ENCODE measurements at regions not wholly inside any gene's neighbourhood (a gene's known extent, or its start where the extent isn't known, plus 50 kb on each side); places are given as distances from the start of the nearest gene placed in this dataset.

DNA sequence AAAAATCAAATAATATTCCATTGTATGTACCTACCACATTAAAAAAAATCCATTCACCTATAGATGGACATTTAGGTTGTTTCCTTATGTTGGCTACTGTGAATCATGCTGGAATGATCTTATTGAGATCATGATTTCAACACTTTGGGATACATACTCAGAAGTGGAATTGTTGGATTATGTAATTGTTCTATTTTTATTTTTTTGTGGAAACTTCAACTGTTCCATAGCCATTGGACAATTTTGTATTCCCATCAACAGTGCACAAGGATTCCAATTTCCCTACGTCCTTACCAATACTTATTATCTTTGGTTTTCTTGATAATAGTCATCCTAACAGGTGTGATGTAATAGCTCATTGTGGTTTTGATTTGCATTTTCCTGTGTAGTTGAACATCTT is 834.0 kb downstream of the MAFB start:
- no peak overlapping the region for H3K27ac ChIP-seq (ENCODE audit: insufficient read depth, low read length, poor library complexity, severe bottlenecking)
- H3K4me1 Mint-ChIP-seq, result no peaks in the 10 kb centered on the region
- no peaks in the 10 kb centered on the region for H3K4me1 ChIP-seq (ENCODE audit: control insufficient read depth, insufficient read depth, low read length, poor library complexity, severe bottlenecking)
- H3K4me3 Mint-ChIP-seq, result no peak overlapping the region
- DNase-seq (no peak), ATAC-seq (ENCODE audit: low read depth in 2 of 2) (no peak)
- no peaks in the 10 kb centered on the region for H3K27me3 Mint-ChIP-seq
- no peaks in the 10 kb centered on the region for H3K9me3 ChIP-seq (ENCODE audit: control insufficient read depth in 2 of 2, low read length in 2 of 2)
- H3K9me3 Mint-ChIP-seq, result peaks cover 0 to 4% (median 0%) of the 10 kb centered on the region in 7 donors
- H3K27me3 ChIP-seq (ENCODE audit: control insufficient read depth, insufficient read depth, low read length), result no peaks in the 10 kb centered on the region
- H3K4me3 ChIP-seq (ENCODE audit: low read depth, low read length), result no peak overlapping the region
- no peaks in the 10 kb centered on the region for H3K36me3 ChIP-seq (ENCODE audit: control insufficient read depth, insufficient read depth, low read length)
- H3K27ac Mint-ChIP-seq, result no peak overlapping the region
- no peaks in the 10 kb centered on the region for H3K36me3 Mint-ChIP-seq

DNA sequence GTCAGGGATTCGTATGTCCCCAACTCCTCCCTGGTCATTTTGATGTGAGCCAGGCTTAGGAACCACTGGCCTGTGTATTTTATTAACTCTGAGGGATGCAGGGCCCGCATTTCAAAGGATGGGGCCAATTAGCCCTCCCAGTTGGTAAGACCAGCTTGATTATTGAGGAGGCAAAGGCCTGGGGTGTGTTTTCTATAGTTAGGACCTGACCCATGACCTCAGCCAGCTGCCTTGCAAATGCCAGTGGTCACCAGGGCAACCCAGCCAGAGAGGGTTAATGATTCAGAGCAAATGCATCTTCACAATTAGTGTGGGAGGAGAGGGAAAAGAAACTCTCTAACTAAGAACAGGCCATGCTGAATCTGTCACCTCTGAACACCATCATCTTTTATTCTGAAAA is 835.4 kb downstream of the MAFB start:
- H3K36me3 ChIP-seq (ENCODE audit: control insufficient read depth, insufficient read depth, low read length), result no peaks in the 10 kb centered on the region
- no peaks in the 10 kb centered on the region for H3K36me3 Mint-ChIP-seq
- H3K27me3 ChIP-seq (ENCODE audit: control insufficient read depth, insufficient read depth, low read length), result no peaks in the 10 kb centered on the region
- no peak overlapping the region for H3K27ac Mint-ChIP-seq
- no peaks in the 10 kb centered on the region for H3K4me1 ChIP-seq (ENCODE audit: control insufficient read depth, insufficient read depth, low read length, poor library complexity, severe bottlenecking)
- ATAC-seq (ENCODE audit: low read depth in 2 of 2) (no peak), DNase-seq (no peak)
- H3K4me1 Mint-ChIP-seq, result no peaks in the 10 kb centered on the region
- H3K4me3 ChIP-seq (ENCODE audit: low read depth, low read length), result no peak overlapping the region
- no peak overlapping the region for H3K4me3 Mint-ChIP-seq
- H3K27me3 Mint-ChIP-seq, result no peaks in the 10 kb centered on the region
- no peaks in the 10 kb centered on the region for H3K9me3 ChIP-seq (ENCODE audit: control insufficient read depth in 2 of 2, low read length in 2 of 2)
- no peak overlapping the region for H3K27ac ChIP-seq (ENCODE audit: insufficient read depth, low read length, poor library complexity, severe bottlenecking)
- peaks cover 0 to 4% (median 0%) of the 10 kb centered on the region in 7 donors for H3K9me3 Mint-ChIP-seq

DNA sequence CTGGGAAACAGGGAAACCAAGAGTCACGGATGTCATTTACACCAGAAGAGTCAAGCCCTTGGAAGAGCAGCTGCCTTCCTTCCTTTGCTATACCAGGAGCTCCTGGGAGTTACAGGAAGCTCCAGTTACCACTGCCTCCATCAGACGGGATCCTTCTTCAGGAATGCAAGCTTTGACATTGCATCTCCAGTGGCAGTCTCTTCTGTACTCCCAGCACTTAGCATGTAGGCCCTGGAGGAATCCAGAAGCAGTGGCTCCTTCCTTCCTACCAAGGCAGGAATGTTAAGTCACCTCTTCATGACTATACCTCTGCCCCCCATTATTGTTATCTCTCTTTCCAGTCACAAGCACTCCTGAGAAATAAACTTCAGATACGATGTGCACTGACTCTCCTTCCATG is 836.0 kb downstream of the MAFB start:
- H3K27me3 Mint-ChIP-seq, result no peaks in the 10 kb centered on the region
- Histone ChIP-seq H3K36me3 (ENCODE audit: control insufficient read depth, insufficient read depth, low read length) (no peaks in the 10 kb centered on the region), H3K27ac (ENCODE audit: insufficient read depth, low read length, poor library complexity, severe bottlenecking) (no peak overlapping the region), H3K27me3 (ENCODE audit: control insufficient read depth, insufficient read depth, low read length) (no peaks in the 10 kb centered on the region), H3K9me3 (ENCODE audit: control insufficient read depth in 2 of 2, low read length in 2 of 2) (no peaks in the 10 kb centered on the region), H3K4me1 (ENCODE audit: control insufficient read depth, insufficient read depth, low read length, poor library complexity, severe bottlenecking) (no peaks in the 10 kb centered on the region), H3K4me3 (ENCODE audit: low read depth, low read length) (no peak overlapping the region)
- ATAC-seq (ENCODE audit: low read depth in 2 of 2) (no peak), DNase-seq (no peak)
- peaks cover 0 to 4% (median 0%) of the 10 kb centered on the region in 7 donors for H3K9me3 Mint-ChIP-seq
- H3K27ac Mint-ChIP-seq, result no peak overlapping the region
- H3K36me3 Mint-ChIP-seq, result no peaks in the 10 kb centered on the region
- no peak overlapping the region for H3K4me3 Mint-ChIP-seq
- no peaks in the 10 kb centered on the region for H3K4me1 Mint-ChIP-seq

DNA sequence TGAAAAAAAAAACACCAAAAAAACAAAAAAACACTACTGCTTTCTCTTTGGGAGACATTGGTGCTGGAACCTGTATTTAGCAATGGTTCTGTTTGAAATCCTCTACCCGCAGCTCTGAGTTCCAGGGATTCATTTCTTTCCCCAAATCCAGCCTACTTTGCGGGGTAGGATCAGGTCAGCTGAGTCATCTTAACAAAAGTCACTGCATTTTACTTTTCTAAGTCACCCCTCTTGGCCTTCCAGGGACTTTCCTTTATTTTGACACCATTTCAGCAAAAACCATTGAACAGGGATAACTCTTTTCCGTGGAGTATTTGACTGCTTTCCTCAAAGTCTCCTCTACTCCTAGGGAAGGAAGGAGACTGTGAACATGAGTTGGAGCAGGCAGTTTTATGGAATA is 837.6 kb downstream of the MAFB start:
- Mint-ChIP-seq H3K4me3 (no peak overlapping the region), H3K36me3 (no peaks in the 10 kb centered on the region), H3K9me3 (peaks cover 0 to 2% (median 0%) of the 10 kb centered on the region in 7 donors), H3K4me1 (no peaks in the 10 kb centered on the region), H3K27me3 (no peaks in the 10 kb centered on the region), H3K27ac (no peak overlapping the region)
- H3K27ac ChIP-seq (ENCODE audit: insufficient read depth, low read length, poor library complexity, severe bottlenecking), result no peak overlapping the region
- H3K27me3 ChIP-seq (ENCODE audit: control insufficient read depth, insufficient read depth, low read length), result no peaks in the 10 kb centered on the region
- no peaks in the 10 kb centered on the region for H3K36me3 ChIP-seq (ENCODE audit: control insufficient read depth, insufficient read depth, low read length)
- no peaks in the 10 kb centered on the region for H3K9me3 ChIP-seq (ENCODE audit: control insufficient read depth in 2 of 2, low read length in 2 of 2)
- no peak for ATAC-seq (ENCODE audit: low read depth in 2 of 2)
- H3K4me3 ChIP-seq (ENCODE audit: low read depth, low read length), result no peak overlapping the region
- DNase-seq, result no peak
- no peaks in the 10 kb centered on the region for H3K4me1 ChIP-seq (ENCODE audit: control insufficient read depth, insufficient read depth, low read length, poor library complexity, severe bottlenecking)

DNA sequence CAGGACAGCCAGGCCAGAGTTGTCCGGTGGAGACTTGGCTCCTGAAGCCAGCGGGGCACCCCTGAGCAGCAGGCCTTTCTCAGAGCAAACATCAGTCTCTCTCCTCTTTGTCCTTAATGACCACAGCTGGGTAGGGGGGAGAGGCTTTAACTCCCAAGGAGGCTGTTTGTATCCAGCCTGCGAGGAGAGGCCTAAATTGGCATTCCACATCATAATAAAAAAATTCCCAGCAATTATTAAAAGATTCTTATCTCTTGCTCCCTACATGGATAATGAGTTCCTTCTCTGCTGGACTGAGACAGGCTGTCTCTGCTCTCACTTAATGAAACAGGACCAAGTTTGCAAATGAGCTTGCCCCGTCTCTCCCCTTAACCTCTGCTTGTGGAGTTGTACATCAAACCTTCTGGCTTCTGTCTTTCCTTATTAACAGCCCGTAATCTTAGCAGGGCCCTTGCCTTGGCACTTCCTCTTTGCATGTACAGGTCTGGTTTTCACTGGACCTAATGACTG is 838.2 kb downstream of the MAFB start:
- ATAC-seq (ENCODE audit: low read depth in 2 of 2) (no peak), DNase-seq (no peak)
- Mint-ChIP-seq H3K27ac (no peak overlapping the region), H3K9me3 (peaks cover 0 to 2% (median 0%) of the 10 kb centered on the region in 7 donors), H3K36me3 (no peaks in the 10 kb centered on the region), H3K4me3 (no peak overlapping the region), H3K27me3 (no peaks in the 10 kb centered on the region), H3K4me1 (no peaks in the 10 kb centered on the region)
- Histone ChIP-seq H3K4me3 (ENCODE audit: low read depth, low read length) (no peak overlapping the region), H3K36me3 (ENCODE audit: control insufficient read depth, insufficient read depth, low read length) (no peaks in the 10 kb centered on the region), H3K9me3 (ENCODE audit: control insufficient read depth in 2 of 2, low read length in 2 of 2) (no peaks in the 10 kb centered on the region), H3K27ac (ENCODE audit: insufficient read depth, low read length, poor library complexity, severe bottlenecking) (no peak overlapping the region), H3K4me1 (ENCODE audit: control insufficient read depth, insufficient read depth, low read length, poor library complexity, severe bottlenecking) (no peaks in the 10 kb centered on the region), H3K27me3 (ENCODE audit: control insufficient read depth, insufficient read depth, low read length) (no peaks in the 10 kb centered on the region)

- ATAC-seq (ENCODE audit: low read depth in 2 of 2) (no peak), DNase-seq (no peak)
- peaks cover 0 to 2% (median 0%) of the 10 kb centered on the region in 7 donors for H3K9me3 Mint-ChIP-seq
- no peak overlapping the region for H3K4me3 Mint-ChIP-seq
- Histone ChIP-seq H3K4me1 (ENCODE audit: control insufficient read depth, insufficient read depth, low read length, poor library complexity, severe bottlenecking) (no peaks in the 10 kb centered on the region), H3K27me3 (ENCODE audit: control insufficient read depth, insufficient read depth, low read length) (no peaks in the 10 kb centered on the region), H3K4me3 (ENCODE audit: low read depth, low read length) (no peak overlapping the region), H3K27ac (ENCODE audit: insufficient read depth, low read length, poor library complexity, severe bottlenecking) (no peak overlapping the region), H3K9me3 (ENCODE audit: control insufficient read depth in 2 of 2, low read length in 2 of 2) (no peaks in the 10 kb centered on the region), H3K36me3 (ENCODE audit: control insufficient read depth, insufficient read depth, low read length) (no peaks in the 10 kb centered on the region)
- no peaks in the 10 kb centered on the region for H3K4me1 Mint-ChIP-seq
- H3K27ac Mint-ChIP-seq, result no peak overlapping the region
- H3K36me3 Mint-ChIP-seq, result no peaks in the 10 kb centered on the region
- H3K27me3 Mint-ChIP-seq, result no peaks in the 10 kb centered on the region
Observed at GRCh38 chr20:39850246-39850645, 838.8 kb downstream of the MAFB start.

GRCh38 chr20:39849664-39850063 is 839.4 kb downstream of the MAFB start:
- DNase-seq, result no peak
- Mint-ChIP-seq H3K4me3 (no peak overlapping the region), H3K27me3 (no peaks in the 10 kb centered on the region), H3K27ac (no peak overlapping the region), H3K36me3 (no peaks in the 10 kb centered on the region), H3K9me3 (peaks cover 0 to 4% (median 0%) of the 10 kb centered on the region in 7 donors), H3K4me1 (no peaks in the 10 kb centered on the region)
- Histone ChIP-seq H3K4me1 (ENCODE audit: control insufficient read depth, insufficient read depth, low read length, poor library complexity, severe bottlenecking) (no peaks in the 10 kb centered on the region), H3K36me3 (ENCODE audit: control insufficient read depth, insufficient read depth, low read length) (no peaks in the 10 kb centered on the region), H3K27me3 (ENCODE audit: control insufficient read depth, insufficient read depth, low read length) (no peaks in the 10 kb centered on the region), H3K4me3 (ENCODE audit: low read depth, low read length) (no peak overlapping the region), H3K27ac (ENCODE audit: insufficient read depth, low read length, poor library complexity, severe bottlenecking) (no peak overlapping the region), H3K9me3 (ENCODE audit: control insufficient read depth in 2 of 2, low read length in 2 of 2) (no peaks in the 10 kb centered on the region)
- no peak for ATAC-seq (ENCODE audit: low read depth in 2 of 2)

DNA sequence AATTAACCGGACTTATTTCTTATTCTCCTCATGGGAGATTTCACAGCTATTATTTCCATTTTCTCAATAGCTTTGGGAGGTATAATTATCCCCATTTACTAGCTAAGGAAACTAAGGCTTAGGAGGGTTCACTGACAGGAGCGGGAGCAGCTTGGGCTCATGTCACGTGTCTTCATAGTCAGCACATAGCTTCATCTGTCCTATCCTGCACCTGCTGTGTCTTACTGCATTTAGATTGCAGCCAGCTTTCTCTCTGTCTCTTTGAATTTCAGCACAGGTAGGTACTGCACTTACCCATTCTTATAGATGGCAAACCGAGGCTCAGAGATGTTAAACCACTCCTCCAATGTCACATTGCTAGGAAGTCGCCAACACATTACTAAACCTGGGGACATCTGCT is 839.9 kb downstream of the MAFB start:
- no peak overlapping the region for H3K4me3 ChIP-seq (ENCODE audit: low read depth, low read length)
- no peaks in the 10 kb centered on the region for H3K4me1 ChIP-seq (ENCODE audit: control insufficient read depth, insufficient read depth, low read length, poor library complexity, severe bottlenecking)
- H3K27me3 ChIP-seq (ENCODE audit: control insufficient read depth, insufficient read depth, low read length), result no peaks in the 10 kb centered on the region
- no peak overlapping the region for H3K27ac ChIP-seq (ENCODE audit: insufficient read depth, low read length, poor library complexity, severe bottlenecking)
- ATAC-seq (ENCODE audit: low read depth in 2 of 2) (no peak), DNase-seq (no peak)
- H3K27me3 Mint-ChIP-seq, result no peaks in the 10 kb centered on the region
- H3K9me3 Mint-ChIP-seq, result peaks cover 0 to 4% (median 0%) of the 10 kb centered on the region in 7 donors
- H3K4me1 Mint-ChIP-seq, result no peaks in the 10 kb centered on the region
- no peak overlapping the region for H3K4me3 Mint-ChIP-seq
- no peaks in the 10 kb centered on the region for H3K36me3 Mint-ChIP-seq
- H3K36me3 ChIP-seq (ENCODE audit: control insufficient read depth, insufficient read depth, low read length), result no peaks in the 10 kb centered on the region
- no peaks in the 10 kb centered on the region for H3K9me3 ChIP-seq (ENCODE audit: control insufficient read depth in 2 of 2, low read length in 2 of 2)
- H3K27ac Mint-ChIP-seq, result no peak overlapping the region

Data from CD4-positive, CD25-positive, alpha-beta regulatory T cell (primary cell).